Medulla oblongata (tissue), 1 donor: ENCODE measurements at regions not wholly inside any gene's neighbourhood (a gene's known extent, or its start where the extent isn't known, plus 50 kb on each side); places are given as distances from the start of the nearest gene placed in this dataset.
"Not testable (repeated sequence)": the region's sequence is repeated elsewhere in the genome, so short reads cannot be mapped to it uniquely, and the experiment has no call there.

ENCODE experiments used
- DNase-seq: peaks from one replicate; pipeline ENCODE4 v3.0.0-alpha.2; 2015; ENCODE audit errors: extremely low spot score

GRCh38 chrX:45683914-45684313 is 483.2 kb upstream of the DIPK2B start:
- no peak for DNase-seq

- DNase-seq = no peak
Observed at GRCh38 chrX:45681891-45682290, 481.2 kb upstream of the DIPK2B start.

DNA sequence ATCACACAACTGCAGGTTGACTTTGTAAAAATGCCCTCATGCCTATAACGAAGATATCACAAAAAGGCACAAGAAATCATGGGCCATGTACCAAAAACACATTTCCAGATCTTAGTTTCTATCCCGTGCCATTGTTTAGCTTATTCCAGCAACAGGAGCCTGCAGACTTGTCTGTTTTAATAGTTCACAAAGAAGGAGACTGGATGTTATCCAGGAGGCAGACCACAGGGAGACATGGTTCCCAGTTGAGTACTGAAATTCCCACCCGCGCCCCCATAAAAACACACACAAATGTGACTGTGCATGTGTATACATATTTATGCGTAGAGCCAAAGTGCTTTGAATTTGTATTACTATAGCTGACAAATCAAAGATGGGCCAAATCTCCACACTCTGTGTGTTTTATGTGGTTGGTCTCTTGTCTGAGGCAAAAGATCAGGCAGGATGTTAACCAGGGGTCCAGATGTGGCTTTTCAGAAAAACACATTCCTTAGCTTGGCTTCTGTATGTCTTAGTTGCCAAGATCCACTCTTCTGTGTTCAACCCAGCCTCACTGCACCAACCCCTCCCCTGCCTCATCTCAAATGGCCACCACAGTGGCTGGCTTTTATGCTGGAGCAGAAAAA is 469.2 kb upstream of the DIPK2B start:
- no peak for DNase-seq

GRCh38 chrX:45668686-45669443 is 468.2 kb upstream of the DIPK2B start:
- no peak for DNase-seq

DNA sequence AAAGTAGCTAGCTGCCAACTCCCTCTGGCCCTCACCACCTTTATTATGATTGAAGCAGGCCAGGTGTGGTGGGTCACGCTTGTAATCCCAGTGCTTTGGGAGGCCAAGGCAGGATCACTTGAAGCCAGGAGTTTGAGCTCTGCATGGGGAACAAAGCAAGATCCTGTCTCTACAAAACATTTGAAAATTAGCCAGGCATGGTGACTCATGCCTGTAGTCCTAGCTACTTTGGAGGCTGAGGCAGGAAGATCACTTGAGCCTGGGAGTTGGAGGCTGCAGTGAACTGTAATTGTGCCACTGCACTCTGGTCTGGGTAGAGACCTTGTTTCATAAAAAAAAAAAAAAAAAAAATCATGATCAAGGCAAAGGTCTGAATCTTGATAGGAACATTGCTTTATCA is 467.0 kb upstream of the DIPK2B start:
- DNase-seq = no peak

- no peak for DNase-seq
Observed at GRCh38 chrX:45664727-45665290, 464.1 kb upstream of the DIPK2B start.

- no peak for DNase-seq
Observed at GRCh38 chrX:45660477-45660876, 459.8 kb upstream of the DIPK2B start.

- no peak for DNase-seq
Observed at GRCh38 chrX:45633419-45633818, 432.7 kb upstream of the DIPK2B start.

DNA sequence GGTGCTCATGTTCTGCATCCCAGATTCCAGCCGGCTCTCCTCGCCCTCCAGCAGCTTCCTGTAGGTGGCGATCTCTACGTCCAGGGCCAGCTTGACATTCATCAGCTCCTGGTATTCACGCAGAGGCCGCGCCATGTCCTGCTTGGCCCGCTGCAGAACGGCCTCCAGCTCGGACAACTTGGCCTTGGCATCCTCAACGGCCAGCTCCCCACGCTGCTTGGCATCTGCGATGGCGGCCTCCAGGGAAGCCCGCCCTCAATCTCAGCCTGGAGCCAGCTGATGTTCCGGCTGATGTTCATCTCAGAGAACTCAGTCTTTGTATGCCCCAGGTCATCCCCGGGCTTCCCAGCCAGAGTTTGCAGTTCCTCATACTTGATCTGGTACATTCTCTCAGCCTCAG is 431.8 kb upstream of the DIPK2B start:
- DNase-seq = no peak

DNA sequence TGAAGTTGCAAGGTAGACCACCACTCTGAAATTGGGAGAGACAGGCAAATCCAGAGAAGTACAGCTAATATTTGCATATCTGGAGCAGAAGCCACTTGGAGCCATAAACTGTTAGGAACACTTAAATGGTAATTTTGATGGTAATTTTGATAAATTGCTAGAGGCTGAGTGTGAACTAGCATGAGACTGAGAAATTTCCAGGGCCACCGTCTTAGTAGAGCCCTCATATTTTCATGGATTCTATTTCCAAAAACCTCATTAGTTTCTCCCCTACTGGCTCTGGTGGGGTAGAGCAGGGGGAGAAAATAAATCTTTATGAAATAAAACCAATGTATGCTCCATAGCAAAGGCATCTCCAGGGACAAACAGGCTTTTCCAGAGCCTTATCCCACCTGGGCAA is 429.4 kb upstream of the DIPK2B start:
- no peak for DNase-seq

DNA sequence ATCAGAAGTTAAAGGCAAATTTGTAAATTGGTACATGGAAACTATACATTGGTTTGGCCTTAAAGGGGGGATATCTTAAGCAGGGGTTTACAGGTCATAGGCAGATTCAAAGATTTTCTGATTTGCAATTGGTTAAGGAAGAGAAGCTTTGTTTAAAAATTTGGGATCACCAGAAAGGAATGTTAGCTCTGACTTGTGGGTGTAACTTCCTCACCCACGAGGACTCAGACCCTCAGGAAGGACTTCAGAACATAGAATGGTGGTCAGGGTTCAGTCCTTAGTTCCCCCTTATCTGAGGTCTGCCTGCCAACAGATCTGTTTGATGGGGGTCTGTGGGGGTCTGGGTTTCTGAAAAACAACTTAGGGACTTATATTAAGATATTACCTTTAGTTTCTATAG is 427.4 kb upstream of the DIPK2B start:
- DNase-seq = no peak

DNA sequence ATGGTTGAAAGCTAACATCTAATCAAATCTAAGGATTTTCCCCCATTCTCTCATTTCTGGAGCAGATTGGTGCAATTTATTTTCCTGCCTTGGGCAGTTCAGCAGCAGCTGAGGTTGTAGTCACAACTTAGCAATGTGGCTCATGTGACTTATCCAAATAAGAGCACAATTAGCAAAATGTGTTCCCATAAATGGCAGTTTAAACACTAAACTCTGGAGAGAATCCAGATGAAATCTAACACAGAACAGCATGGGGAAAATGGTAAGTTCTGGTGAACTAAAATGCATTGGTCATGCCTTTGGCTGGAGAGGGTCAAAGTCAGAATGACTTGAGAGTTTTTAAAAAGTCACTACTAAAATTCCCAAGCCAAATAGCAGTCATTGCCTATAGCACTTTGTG is 422.6 kb upstream of the DIPK2B start:
- no peak for DNase-seq

- no peak for DNase-seq
Observed at GRCh38 chrX:45622538-45622937, 421.9 kb upstream of the DIPK2B start.

DNA sequence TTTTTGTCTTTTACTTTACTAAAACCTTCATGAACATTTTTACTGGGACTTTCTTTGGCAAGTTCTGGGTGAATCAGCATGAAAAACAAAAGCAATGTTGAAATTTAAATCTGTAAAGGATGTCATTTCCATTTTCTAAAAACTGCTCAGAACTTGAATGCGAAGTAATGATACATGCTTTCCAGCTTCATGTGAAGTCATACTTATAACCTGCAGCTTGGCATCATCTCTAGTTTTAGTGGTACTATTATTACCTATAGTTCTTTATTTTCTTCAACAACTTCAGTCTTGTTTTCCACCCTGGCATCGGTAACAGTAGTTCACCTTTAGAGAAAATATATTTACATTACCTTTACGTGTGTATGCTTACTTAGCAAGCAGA is 421.4 kb upstream of the DIPK2B start:
- no peak for DNase-seq

DNA sequence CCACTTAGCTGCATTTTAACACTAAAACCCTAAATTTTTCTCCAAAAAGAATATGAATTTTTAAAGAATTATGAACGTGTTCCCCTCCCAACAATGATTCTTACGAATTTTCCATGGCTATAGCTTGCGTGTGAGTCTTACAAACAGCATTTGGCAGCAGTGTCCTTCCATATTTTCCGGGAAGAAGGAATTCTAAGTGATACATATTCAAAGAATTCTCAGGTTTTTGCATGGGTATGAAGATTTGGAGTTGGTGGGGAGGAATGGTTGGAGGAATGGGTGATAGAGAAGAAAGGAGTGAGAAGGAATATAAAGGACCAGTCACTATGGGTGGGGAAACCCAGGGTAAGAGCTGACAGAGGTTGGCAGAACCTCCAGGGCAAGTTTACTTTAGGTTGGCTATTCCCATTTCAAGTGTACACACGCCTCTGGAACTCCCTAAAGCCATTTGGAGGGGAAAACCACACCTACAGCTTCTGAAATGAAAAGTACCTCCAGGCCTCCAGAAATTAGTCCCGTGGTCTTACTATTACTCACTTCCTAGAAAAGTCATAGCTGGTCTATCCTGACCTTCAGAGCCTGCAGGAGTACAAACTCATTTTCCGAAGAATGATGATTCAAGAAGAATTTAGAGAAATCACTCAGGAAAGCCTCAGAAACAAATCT is 420.8 kb upstream of the DIPK2B start:
- no peak for DNase-seq

- DNase-seq = no peak
Observed at GRCh38 chrX:45619290-45619689, 418.6 kb upstream of the DIPK2B start.

DNA sequence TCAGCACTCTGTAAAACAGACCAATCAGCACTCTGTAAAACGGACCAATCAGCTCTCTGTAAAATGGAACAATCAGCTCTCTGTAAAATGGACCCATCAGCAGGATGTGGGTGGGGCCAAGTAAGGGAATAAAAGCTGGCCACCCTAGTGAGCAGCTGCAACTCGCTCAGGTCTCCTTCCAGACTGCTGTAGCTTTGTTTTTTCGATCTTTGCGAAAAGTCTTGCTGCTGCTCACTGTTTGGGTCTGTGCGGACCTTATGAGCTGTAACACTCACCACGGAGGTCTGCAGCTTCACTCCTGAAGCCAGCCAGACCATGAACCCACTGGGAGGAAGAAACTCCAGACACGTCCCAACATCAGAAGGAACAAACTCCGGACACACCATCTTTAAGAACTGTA is 414.9 kb upstream of the DIPK2B start:
- not testable (repeated sequence) for DNase-seq

- DNase-seq = no peak
Observed at GRCh38 chrX:45614853-45615252, 414.2 kb upstream of the DIPK2B start.

- no peak for DNase-seq
Observed at GRCh38 chrX:45602151-45602550, 401.5 kb upstream of the DIPK2B start.

DNA sequence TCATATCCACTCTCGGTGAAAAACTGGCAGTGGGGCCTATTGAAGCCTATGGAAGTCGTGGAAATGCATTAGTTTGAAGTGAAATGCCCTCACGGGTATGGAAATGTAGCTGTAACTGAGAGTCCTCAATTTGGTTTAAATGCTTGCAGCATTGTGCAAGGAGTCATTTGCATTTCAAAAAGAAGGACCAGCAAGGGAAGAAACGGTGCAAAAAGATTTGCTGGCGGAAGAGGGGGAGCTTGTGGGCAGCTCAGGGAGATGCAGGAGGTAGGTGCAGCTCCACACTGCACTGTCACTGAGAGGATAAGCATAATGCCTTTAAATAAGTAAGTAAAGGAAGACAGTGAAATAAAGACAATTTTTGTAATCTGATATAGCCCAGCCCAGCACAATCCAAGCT is 400.4 kb upstream of the DIPK2B start:
- no peak for DNase-seq

GRCh38 chrX:45598861-45599260 is 398.2 kb upstream of the DIPK2B start:
- DNase-seq = no peak

DNA sequence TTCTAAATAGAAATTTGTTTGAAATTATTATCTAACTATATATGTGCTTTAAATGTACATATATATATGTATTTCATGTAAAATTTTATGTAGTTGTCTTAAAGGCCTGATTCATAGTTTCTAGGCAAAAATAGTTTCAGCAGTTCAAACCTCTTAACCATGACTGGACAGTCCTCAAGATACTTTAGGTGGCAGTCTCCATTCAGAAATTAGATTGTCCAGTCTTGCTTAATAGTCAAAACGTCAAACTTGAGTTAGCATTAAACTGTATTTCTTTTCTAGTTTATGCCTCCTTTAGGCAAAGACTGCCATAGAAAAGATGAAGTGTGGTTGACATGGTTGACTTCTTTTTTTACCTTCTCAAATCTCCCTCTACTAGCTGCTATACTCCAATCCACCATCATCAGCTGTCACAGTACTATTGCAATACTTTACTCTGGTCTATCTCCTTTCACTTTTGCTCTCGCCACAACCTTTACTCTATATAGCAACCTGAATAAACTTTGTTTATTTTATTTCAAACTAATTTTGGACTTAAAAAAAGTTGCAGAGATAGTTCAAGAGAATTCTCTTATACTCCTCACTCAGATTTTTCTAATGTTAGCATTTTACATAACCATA is 395.6 kb upstream of the DIPK2B start:
- DNase-seq = peak; percentile 1
